ENCODE measurements at regions not wholly inside any gene's neighbourhood (a gene's known extent, or its start where the extent isn't known, plus 50 kb on each side); places are given as distances from the start of the nearest gene placed in this dataset.

GRCh38 chr11:70710192-70710591 lies 311.9 kb downstream of the CTTN start:
- Histone ChIP-seq H3K36me3 (no peaks in the 10 kb centered on the region), H3K9me3 (no peaks in the 10 kb centered on the region), H3K27ac (no peak overlapping the region), H3K4me1 (ENCODE audit: insufficient read depth) (no peaks in the 10 kb centered on the region), H3K27me3 (no peaks in the 10 kb centered on the region), H3K4me3 (no peak overlapping the region)
- WGBS, 3 donors, result 71 to 77% (median 75%) methylated on average over 10 to 11 of the region's 11 CpGs
- no peak for DNase-seq
- TF ChIP-seq POLR2A (IDR thresholded peaks at IDR 0.05) (no peak), CTCF (IDR thresholded peaks at IDR 0.05) (no peak), EP300 (IDR thresholded peaks at IDR 0.05) (no peak)
- intact Hi-C loops (cut with DNase I), result no loop called here

GRCh38 chr11:70710601-70711000 lies 312.3 kb downstream of the CTTN start:
- intact Hi-C loops (cut with DNase I), result no loop called here
- no peak overlapping the region for H3K4me3 ChIP-seq
- H3K9me3 ChIP-seq, result no peaks in the 10 kb centered on the region
- TF ChIP-seq CTCF (IDR thresholded peaks at IDR 0.05) (no peak), POLR2A (IDR thresholded peaks at IDR 0.05) (no peak)
- H3K4me1 ChIP-seq (ENCODE audit: insufficient read depth), result no peaks in the 10 kb centered on the region
- H3K27ac ChIP-seq, result no peak overlapping the region
- no peaks in the 10 kb centered on the region for H3K27me3 ChIP-seq
- 39 to 47% (median 40%) methylated on average over 9 of the region's 9 CpGs for WGBS, 3 donors
- DNase-seq, result no peak
- H3K36me3 ChIP-seq, result no peaks in the 10 kb centered on the region

GRCh38 chr11:70711095-70711910 lies 313.0 kb downstream of the CTTN start:
- TF ChIP-seq POLR2A (IDR thresholded peaks at IDR 0.05) (no peak), EP300 (IDR thresholded peaks at IDR 0.05) (no peak), CTCF (IDR thresholded peaks at IDR 0.05) (no peak)
- Histone ChIP-seq H3K4me1 (ENCODE audit: insufficient read depth) (no peaks in the 10 kb centered on the region), H3K4me3 (no peak overlapping the region), H3K27ac (no peak overlapping the region), H3K27me3 (no peaks in the 10 kb centered on the region), H3K36me3 (no peaks in the 10 kb centered on the region), H3K9me3 (no peaks in the 10 kb centered on the region)
- intact Hi-C loops (cut with DNase I), result no loop called here
- WGBS, 3 donors, result 27 to 37% (median 33%) methylated on average over 30 of the region's 30 CpGs
- DNase-seq, result no peak

- Histone ChIP-seq H3K27ac (no peak overlapping the region), H3K27me3 (no peaks in the 10 kb centered on the region), H3K4me1 (ENCODE audit: insufficient read depth) (no peaks in the 10 kb centered on the region), H3K36me3 (no peaks in the 10 kb centered on the region), H3K9me3 (no peaks in the 10 kb centered on the region), H3K4me3 (no peak overlapping the region)
- no peak for DNase-seq
- intact Hi-C loops (cut with DNase I), result no loop called here
- 46 to 57% (median 50%) methylated on average over 11 of the region's 11 CpGs for WGBS, 3 donors
- TF ChIP-seq CTCF (IDR thresholded peaks at IDR 0.05), result no peak
- TF ChIP-seq EP300 (IDR thresholded peaks at IDR 0.05), result no peak
- TF ChIP-seq POLR2A (IDR thresholded peaks at IDR 0.05), result no peak
These were observed 313.5 kb downstream of the CTTN start for GRCh38 chr11:70711911-70712185.

All from ovary (tissue), 7 donors.